Frontal cortex (tissue), 3 donors: ENCODE measurements at regions not wholly inside any gene's neighbourhood (a gene's known extent, or its start where the extent isn't known, plus 50 kb on each side); places are given as distances from the start of the nearest gene placed in this dataset.
"Not testable (repeated sequence)": the region's sequence is repeated elsewhere in the genome, so short reads cannot be mapped to it uniquely, and the experiment has no call there.

Experiments
- DNase-seq, 2 donors: peaks; one replicate each; pipeline ENCODE4 v3.0.0; 2012; ENCODE audit warnings: low spot score in 2 of 2
- FAIRE-seq: peaks from 2 replicates; lab custom pipeline; 2012; peaks lifted over from hg19 to GRCh38; lab: Jason Lieb, UNC
- donor health status: control.
- donor health status: control.
- donor health status: control.

GRCh38 chr11:71183878-71184277 lies 68.5 kb downstream of the SHANK2 start:
- DNase-seq (no peak), FAIRE-seq (no peak)

- DNase-seq = no peak
- no peak for FAIRE-seq
Measured at GRCh38 chr11:71182791-71183677, 69.3 kb downstream of the SHANK2 start.

GRCh38 chr11:71181566-71181965 lies 70.8 kb downstream of the SHANK2 start:
- DNase-seq (no peak), FAIRE-seq (no peak)

- FAIRE-seq (no peak), DNase-seq (no peak)
Measured at GRCh38 chr11:71180694-71181470, 71.5 kb downstream of the SHANK2 start.

GRCh38 chr11:71179877-71180605 lies 72.3 kb downstream of the SHANK2 start:
- DNase-seq = no peak
- FAIRE-seq = no peak

GRCh38 chr11:71178076-71178475 lies 74.3 kb downstream of the SHANK2 start:
- FAIRE-seq = no peak
- no peak for DNase-seq

- DNase-seq = no peak
- FAIRE-seq = no peak
Measured at GRCh38 chr11:71176812-71177211, 75.6 kb downstream of the SHANK2 start.

- DNase-seq = no peak
- FAIRE-seq = no peak
Measured at GRCh38 chr11:71173709-71174108, 78.7 kb downstream of the SHANK2 start.

GRCh38 chr11:71172680-71173079 lies 79.7 kb downstream of the SHANK2 start:
- DNase-seq = no peak

GRCh38 chr11:71171576-71171975 lies 80.8 kb downstream of the SHANK2 start:
- no peak for DNase-seq
- no peak for FAIRE-seq

More at GRCh38 chr11:71172680-71173079, 79.7 kb downstream of the SHANK2 start:
- FAIRE-seq = no peak

- DNase-seq = no peak
- no peak for FAIRE-seq
Measured at GRCh38 chr11:71170624-71171423, 81.6 kb downstream of the SHANK2 start.

- FAIRE-seq (no peak), DNase-seq (no peak)
Measured at GRCh38 chr11:71169313-71169712, 83.1 kb downstream of the SHANK2 start.

GRCh38 chr11:71167814-71168213 lies 84.6 kb downstream of the SHANK2 start:
- FAIRE-seq, DNase-seq: not testable (repeated sequence)

- DNase-seq = no peak
- FAIRE-seq = no peak
Measured at GRCh38 chr11:71165771-71166170, 86.6 kb downstream of the SHANK2 start.

- DNase-seq (no peak), FAIRE-seq (no peak)
Measured at GRCh38 chr11:71164621-71165020, 87.8 kb downstream of the SHANK2 start.

- no peak for DNase-seq
- FAIRE-seq = no peak
Measured at GRCh38 chr11:71164186-71164585, 88.2 kb downstream of the SHANK2 start.

- DNase-seq (no peak), FAIRE-seq (no peak)
Measured at GRCh38 chr11:71163371-71163770, 89.0 kb downstream of the SHANK2 start.

GRCh38 chr11:71158936-71159335 lies 93.4 kb downstream of the SHANK2 start:
- FAIRE-seq = no peak
- DNase-seq = no peak

- not testable (repeated sequence) for DNase-seq, FAIRE-seq
Measured at GRCh38 chr11:71157676-71158075, 94.7 kb downstream of the SHANK2 start.

GRCh38 chr11:71156301-71156700 lies 96.1 kb downstream of the SHANK2 start:
- DNase-seq (no peak), FAIRE-seq (no peak)
